ENCODE measurements at regions not wholly inside any gene's neighbourhood (a gene's known extent, or its start where the extent isn't known, plus 50 kb on each side); places are given as distances from the start of the nearest gene placed in this dataset.

DNA sequence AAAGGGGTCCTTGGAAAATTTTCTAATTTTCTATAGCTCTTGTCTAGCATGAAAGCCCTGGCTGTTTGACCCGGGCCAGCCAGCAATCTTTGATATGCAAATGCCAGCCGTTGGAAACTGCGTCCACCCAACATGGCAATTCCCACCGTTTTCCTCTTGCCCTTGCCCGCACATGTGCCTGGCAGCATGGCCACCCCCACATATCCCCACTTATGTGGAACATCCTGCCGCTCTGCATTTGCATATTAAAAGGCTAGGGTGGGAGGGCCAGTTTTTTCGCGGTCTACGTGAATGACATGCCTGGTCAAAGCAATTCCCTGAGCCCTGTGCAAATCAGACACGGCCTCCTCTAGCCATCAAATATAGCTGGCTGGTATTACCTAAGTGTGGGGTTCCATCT is 110.3 kb upstream of the TDRD3 start:
- DNase-seq = no peak

DNA sequence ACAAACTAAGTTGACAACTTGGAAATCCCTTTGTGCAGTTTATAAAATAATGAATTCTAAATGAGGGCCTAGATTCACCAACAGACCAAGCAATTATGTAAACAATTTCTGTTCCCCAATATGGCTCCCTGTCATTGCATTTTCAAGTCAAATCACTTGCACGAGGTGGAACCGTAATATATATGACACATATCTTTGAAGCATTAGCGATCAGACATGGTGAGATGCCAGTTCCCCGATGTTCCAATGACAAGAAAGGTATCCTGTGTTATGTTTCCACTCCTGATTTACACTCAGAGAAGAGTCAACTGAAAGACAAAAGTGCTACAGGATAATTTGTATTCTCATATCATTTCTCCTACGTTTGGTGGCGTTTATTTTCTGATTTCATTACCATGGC is 108.5 kb upstream of the TDRD3 start:
- no peak for DNase-seq

GRCh38 chr13:60303166-60303565 is 93.9 kb upstream of the TDRD3 start:
- no peak for DNase-seq

DNA sequence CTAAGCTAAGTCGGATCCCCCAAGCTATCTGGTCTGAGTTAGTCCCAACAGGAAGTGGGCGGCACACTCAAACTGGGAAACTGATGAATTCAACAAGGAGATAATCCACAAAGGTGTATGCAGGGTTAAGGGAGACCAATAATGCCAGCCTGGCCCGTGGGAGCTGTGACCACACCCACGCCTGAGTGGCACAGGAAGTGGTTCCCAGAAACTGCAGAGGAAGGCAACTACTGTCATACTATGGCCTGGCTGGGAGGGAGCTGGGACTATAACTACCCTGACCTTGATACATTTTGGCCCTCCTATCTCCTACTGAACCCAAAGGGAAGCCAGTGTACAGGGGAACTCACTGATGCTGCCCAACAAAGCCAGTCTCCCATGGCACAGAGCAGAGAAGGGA is 85.5 kb upstream of the TDRD3 start:
- DNase-seq = no peak

DNA sequence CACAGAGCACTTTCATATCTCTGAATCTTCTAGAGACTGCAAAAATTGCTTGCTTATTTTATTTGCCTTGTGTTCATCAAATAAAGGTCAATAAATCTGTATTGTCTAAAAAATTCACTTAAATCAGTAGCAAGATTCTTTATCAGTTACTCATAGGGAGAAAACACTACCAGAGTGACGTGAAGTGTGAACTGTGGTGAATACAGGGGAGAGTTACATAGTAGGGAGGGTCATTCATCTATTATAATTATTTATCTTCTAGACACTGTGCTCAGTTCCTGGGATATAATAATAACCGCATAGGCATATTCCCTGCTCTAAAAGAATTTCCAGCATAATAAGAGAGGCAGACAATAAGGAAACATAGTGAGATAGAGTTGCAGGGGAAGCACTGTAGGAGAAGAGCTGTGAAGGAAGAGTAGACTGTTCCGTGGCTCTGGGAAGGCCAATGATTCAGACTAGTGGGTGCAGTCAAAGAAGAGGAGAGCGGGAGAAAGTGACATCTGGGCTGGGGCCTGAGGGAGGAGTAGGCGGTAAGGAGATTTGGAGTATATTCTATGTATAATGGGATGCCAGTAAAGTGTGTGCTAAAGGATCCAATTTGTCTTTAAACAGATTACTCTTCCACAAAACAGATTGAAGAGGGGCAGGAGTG is 84.0 kb upstream of the TDRD3 start:
- no peak for DNase-seq

DNA sequence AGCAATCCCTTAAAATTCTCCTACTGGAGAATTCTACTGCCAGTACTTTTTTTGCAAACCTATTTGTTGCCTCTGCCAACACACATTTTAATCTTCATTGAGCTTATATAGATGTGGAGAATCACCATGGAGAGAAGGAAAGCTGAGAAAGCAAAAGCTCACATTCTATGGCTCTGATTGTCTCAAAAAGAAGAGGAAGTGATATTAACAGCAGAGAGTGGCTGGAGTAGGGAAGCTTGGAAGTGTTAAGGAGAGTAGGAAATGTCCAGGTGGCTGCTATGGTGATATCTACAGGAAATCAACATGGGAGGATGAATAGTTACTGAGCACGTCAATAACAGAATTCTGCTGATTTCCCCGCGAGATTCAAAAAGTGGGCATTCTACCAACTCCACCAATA is 78.8 kb upstream of the TDRD3 start:
- DNase-seq = no peak

GRCh38 chr13:60324131-60324530 is 72.9 kb upstream of the TDRD3 start:
- no peak for DNase-seq

GRCh38 chr13:60326273-60326672 is 70.7 kb upstream of the TDRD3 start:
- no peak for DNase-seq

DNA sequence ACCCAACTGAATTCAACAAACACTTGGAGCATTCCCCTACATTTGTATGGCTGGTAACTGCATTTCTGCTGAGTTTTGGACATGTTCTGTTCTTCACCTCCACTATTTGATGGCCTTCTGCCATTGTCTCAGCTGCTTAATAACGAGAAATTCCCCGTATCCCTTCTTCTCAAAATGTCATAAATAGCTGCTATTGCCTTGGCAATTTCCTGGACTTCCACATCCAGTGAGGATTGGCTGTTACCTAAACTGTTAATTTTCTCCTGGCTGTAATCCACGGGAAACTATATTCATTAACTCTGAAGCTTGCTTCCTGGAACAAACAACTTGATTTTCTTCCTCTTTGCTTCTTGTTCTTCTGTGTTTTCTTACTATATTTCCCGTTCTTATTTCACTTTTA is 69.5 kb upstream of the TDRD3 start:
- no peak for DNase-seq

- DNase-seq = no peak
These were observed 68.9 kb upstream of the TDRD3 start for GRCh38 chr13:60328073-60328472.

- peak; percentile 46 for DNase-seq
These were observed 67.6 kb upstream of the TDRD3 start for GRCh38 chr13:60329221-60329923.

GRCh38 chr13:60331249-60332012 is 65.6 kb upstream of the TDRD3 start:
- no peak for DNase-seq

GRCh38 chr13:60332682-60333081 is 64.3 kb upstream of the TDRD3 start:
- DNase-seq = no peak

DNA sequence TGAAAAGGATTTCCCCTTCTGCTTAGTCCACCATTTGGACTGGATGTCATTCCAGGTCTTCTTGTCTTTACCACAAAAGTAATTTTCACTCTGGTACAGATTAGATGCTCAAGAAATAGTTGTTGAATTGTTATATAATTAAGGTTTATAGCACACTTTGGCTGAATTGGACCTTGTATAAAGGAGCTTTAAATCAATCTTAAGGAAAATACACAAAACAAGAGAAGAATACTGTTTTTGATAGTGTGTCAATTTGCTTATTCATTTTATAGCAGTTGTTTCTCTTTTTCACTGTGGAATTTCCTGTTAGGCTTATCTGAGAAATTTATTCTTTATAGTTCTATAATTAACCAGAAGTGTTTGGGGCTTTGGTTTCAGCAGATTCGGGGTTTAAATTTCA is 62.7 kb upstream of the TDRD3 start:
- DNase-seq = no peak

- DNase-seq = peak; percentile 38
These were observed 61.5 kb upstream of the TDRD3 start for GRCh38 chr13:60335531-60335930.

GRCh38 chr13:60338754-60339153 is 58.3 kb upstream of the TDRD3 start:
- no peak for DNase-seq

DNA sequence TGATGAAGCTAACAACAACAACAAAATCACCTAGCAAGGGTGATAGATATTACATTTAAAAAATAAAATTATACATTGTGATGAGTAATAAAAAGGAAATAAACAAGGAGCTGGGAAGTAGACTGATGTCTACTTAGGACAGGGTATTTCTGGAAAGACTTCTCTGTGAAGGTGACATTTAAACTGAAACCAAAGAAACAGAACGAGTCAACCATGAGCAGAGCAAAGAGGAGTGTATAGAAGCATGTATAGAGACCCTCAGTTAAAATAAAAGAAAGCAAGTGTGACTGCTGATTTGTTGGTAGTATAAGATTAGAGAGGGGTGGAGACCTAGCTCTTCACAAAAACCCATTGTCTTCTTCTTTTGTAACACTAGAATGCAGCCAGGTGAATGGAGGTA is 53.0 kb upstream of the TDRD3 start:
- DNase-seq = no peak

DNA sequence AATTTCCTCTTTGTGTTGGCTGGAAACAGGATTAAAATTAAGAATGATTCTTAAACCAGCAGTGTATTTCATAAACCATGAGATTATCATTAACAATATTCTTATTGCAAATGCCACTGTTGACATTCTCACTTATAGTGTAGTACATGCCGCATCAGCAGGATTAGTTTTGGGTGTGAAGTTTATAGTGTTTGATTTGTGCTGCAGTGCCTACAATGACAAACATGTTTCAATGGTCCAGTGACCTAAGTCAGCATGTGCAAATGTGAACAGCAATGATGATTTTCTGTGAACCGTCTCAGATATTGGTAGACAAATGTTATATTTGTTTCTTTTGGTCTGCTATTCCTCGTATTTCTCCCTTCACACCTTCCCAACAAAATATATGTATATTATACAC is 49.8 kb upstream of the TDRD3 start:
- DNase-seq = no peak
